ENCODE measurements at regions not wholly inside any gene's neighbourhood (a gene's known extent, or its start where the extent isn't known, plus 50 kb on each side); places are given as distances from the start of the nearest gene placed in this dataset.

DNA sequence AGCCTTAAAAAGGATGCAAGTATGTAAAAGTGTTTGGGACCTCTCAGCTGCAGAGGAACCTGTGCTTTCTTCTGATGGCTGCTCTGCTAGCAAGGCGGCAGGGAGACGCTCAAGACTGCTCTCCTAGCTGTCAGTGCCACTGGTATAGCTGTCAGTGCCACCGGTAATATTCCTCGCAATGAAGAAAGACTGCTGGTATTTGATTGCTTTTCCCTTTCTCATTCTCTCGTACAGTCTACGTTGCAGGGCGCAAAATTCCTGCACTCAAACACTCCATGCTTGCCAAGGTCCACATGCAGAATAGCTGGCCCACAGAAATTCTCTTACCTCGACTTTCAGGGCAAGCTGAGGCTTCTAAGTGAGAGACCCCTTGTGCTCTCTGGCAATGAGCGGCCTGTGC, 432.6 kb upstream of the KLF6 start:
- Histone ChIP-seq H3K4me3 (no peak overlapping the region), H3K27ac (no peak overlapping the region), H3K4me1 (peaks cover 0 to 20% of the 10 kb centered on the region in 2 donors), H3K9me3 (no peaks in the 10 kb centered on the region), H3K27me3 (no peaks in the 10 kb centered on the region), H3K36me3 (no peaks in the 10 kb centered on the region)
- DNase-seq (ENCODE audit: low spot score) = no peak
- TF ChIP-seq, protein P1, sequence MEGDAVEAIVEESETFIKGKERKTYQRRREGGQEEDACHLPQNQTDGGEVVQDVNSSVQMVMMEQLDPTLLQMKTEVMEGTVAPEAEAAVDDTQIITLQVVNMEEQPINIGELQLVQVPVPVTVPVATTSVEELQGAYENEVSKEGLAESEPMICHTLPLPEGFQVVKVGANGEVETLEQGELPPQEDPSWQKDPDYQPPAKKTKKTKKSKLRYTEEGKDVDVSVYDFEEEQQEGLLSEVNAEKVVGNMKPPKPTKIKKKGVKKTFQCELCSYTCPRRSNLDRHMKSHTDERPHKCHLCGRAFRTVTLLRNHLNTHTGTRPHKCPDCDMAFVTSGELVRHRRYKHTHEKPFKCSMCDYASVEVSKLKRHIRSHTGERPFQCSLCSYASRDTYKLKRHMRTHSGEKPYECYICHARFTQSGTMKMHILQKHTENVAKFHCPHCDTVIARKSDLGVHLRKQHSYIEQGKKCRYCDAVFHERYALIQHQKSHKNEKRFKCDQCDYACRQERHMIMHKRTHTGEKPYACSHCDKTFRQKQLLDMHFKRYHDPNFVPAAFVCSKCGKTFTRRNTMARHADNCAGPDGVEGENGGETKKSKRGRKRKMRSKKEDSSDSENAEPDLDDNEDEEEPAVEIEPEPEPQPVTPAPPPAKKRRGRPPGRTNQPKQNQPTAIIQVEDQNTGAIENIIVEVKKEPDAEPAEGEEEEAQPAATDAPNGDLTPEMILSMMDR (IDR thresholded peaks at IDR 0.05) = no peak

DNA sequence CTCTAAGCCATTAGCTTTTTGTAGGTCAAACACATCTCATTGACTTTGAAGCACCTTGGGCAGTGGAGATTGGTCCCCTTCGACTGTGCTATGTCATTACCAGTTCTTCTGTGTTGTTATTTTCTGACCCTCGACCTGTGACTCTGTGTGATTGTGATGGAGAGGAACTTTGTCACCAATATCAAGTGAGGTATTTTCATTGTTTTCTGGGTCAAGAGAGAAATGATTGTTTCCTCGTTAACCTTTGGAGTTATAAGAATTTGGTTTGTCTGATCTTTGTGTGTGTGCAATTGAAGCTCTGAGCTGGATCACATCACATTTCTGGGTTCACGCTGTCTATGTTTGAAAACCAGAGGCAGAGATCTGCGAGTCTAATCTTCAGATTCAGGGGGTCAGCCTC, 432.2 kb upstream of the KLF6 start:
- no peak overlapping the region for H3K27ac ChIP-seq
- TF ChIP-seq, protein P1 (IDR thresholded peaks at IDR 0.05) = no peak
- no peaks in the 10 kb centered on the region for H3K9me3 ChIP-seq
- no peak for DNase-seq (ENCODE audit: low spot score)
- no peaks in the 10 kb centered on the region for H3K36me3 ChIP-seq
- no peak overlapping the region for H3K4me3 ChIP-seq
- peaks cover 0 to 20% of the 10 kb centered on the region in 2 donors for H3K4me1 ChIP-seq
- H3K27me3 ChIP-seq = no peaks in the 10 kb centered on the region

DNA sequence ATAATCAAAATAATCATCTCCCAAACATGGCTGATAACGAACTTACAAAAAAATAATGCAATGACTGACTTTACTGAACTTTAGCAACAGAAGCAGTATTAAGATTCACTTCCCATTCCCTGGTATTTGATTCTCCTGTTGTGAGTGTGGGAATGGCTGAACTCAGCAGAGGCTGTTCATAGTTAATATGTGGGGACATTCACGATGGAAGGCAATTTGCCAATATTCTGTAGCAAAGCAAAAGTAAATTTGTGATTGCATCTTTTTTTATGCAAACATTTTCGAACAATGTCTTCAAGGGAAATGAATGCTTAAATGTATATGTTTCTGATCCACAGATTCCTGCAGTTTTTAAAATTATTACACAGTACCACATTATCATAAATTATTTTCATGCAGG, 431.7 kb upstream of the KLF6 start:
- Histone ChIP-seq H3K36me3 (no peaks in the 10 kb centered on the region), H3K4me1 (peaks cover 0 to 20% of the 10 kb centered on the region in 2 donors), H3K27me3 (no peaks in the 10 kb centered on the region), H3K9me3 (no peaks in the 10 kb centered on the region), H3K4me3 (no peak overlapping the region), H3K27ac (no peak overlapping the region)
- TF ChIP-seq, protein P1 (IDR thresholded peaks at IDR 0.05) = no peak
- no peak for DNase-seq (ENCODE audit: low spot score)

DNA sequence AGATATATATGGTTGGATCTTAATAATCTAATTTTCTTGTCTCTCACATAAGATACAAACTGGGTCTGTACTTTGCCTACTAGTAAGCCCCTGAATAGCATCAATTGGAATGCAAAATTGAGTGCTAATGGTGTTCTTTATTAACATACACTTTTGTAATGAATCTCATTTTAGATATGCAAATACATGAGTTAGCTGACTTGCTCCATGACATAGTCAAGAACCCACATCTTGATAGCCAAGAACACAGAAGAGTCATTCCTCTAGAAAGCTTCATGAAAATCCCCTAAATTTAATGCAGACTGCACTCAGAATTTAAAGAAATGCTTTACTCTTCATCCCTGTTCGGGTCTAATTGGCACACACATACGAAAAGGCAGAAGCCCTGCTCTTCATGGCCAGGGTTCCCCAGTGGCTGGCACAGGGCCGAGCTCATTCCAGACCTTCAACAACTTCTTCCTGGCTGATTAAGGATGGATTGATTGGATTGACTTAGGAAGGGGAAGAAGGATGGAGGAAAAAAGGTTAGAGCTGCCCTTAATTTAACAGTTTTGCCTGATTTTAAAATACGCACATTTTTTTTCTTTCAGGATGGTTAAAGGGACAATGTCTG, 431.1 kb upstream of the KLF6 start:
- no peak for DNase-seq (ENCODE audit: low spot score)
- no peaks in the 10 kb centered on the region for H3K9me3 ChIP-seq
- no peaks in the 10 kb centered on the region for H3K36me3 ChIP-seq
- H3K4me3 ChIP-seq = no peak overlapping the region
- peaks cover 0 to 20% of the 10 kb centered on the region in 2 donors for H3K4me1 ChIP-seq
- TF ChIP-seq, protein P1 (IDR thresholded peaks at IDR 0.05) = no peak
- no peak overlapping the region for H3K27ac ChIP-seq
- H3K27me3 ChIP-seq = no peaks in the 10 kb centered on the region

DNA sequence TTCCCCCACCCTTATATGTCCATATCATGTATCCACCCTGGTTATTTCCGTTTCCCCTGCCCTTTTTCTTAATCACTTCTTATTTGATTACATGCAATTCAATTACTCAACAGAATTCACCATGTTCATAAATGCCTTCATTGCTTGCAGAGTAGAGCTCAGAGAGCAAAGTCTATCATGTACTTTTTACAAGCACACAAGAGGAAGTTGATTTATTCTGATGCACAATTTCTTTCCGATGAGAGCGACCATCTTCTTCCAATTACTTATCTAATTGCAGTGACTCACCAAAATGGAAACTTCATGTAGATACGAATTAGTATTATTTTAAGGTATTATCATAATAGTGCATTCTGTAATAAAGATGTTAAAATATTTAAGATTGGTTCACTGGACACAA, 430.5 kb upstream of the KLF6 start:
- H3K4me1 ChIP-seq = peaks cover 0 to 20% of the 10 kb centered on the region in 2 donors
- H3K36me3 ChIP-seq = no peaks in the 10 kb centered on the region
- TF ChIP-seq, protein P1 (IDR thresholded peaks at IDR 0.05) = no peak
- DNase-seq (ENCODE audit: low spot score) = no peak
- H3K4me3 ChIP-seq = no peak overlapping the region
- H3K27ac ChIP-seq = no peak overlapping the region
- H3K27me3 ChIP-seq = no peaks in the 10 kb centered on the region
- no peaks in the 10 kb centered on the region for H3K9me3 ChIP-seq

DNA sequence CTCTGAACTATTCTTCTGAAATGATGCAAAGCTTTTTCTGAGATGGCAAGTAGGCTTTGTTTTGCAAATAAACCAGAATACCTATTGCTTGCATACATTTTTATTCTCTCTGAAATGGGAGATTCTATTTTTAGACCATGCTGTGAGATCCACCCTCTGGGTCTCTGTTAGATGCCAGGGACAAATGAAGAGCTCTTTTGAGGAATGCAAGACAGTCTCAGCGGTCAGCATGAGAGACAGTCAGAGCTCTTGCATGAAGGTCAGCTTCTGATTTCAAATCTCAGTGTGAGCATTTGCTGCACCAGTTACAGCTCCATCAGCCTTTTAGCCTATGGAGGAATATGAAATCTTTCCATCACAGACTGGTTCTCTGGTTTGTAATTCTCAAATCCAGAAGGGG, 429.9 kb upstream of the KLF6 start:
- DNase-seq (ENCODE audit: low spot score) = no peak
- Histone ChIP-seq H3K27me3 (no peaks in the 10 kb centered on the region), H3K27ac (no peak overlapping the region)

More for the DNA sequence above, 429.9 kb upstream of the KLF6 start:
- TF ChIP-seq, protein P1 (IDR thresholded peaks at IDR 0.05) = no peak
- Histone ChIP-seq H3K9me3 (no peaks in the 10 kb centered on the region), H3K4me1 (peaks cover 0 to 20% of the 10 kb centered on the region in 2 donors), H3K4me3 (no peak overlapping the region), H3K36me3 (no peaks in the 10 kb centered on the region)

Measured in right atrium auricular region (tissue), 2 donors.